Vagina (tissue), 2 donors: ENCODE measurements at regions not wholly inside any gene's neighbourhood (a gene's known extent, or its start where the extent isn't known, plus 50 kb on each side); places are given as distances from the start of the nearest gene placed in this dataset.
"Not testable (repeated sequence)": the region's sequence is repeated elsewhere in the genome, so short reads cannot be mapped to it uniquely, and the experiment has no call there.

ENCODE experiments used
- DNase-seq, 2 donors: peaks; one replicate each; pipeline ENCODE4 v3.0.0-alpha.2; 2017; ENCODE audit errors: extremely low spot score in 2 of 2
- H3K27ac ChIP-seq: fragments of 200-600 bp; sonication (generic); one replicate; pipeline ENCODE4 v1.5.1; 2019
- H3K27me3 ChIP-seq: fragments of 200-600 bp; sonication (generic); one replicate; pipeline ENCODE4 v1.5.1; 2019
- H3K36me3 ChIP-seq, 2 donors: fragments of 200-600 bp; sonication (generic); one replicate each; pipeline ENCODE4 v1.5.1; 2017 to 2019
- H3K4me1 ChIP-seq: fragments of 200-600 bp; sonication (generic); one replicate; pipeline ENCODE4 v1.5.1; 2019
- H3K4me3 ChIP-seq, 2 donors: fragments of 200-600 bp; sonication (generic); 1 replicate in 1 of 2; 2 replicates in 1 of 2; pipeline ENCODE4 v1.5.1; 2016 to 2019
- H3K9me3 ChIP-seq: fragments of 200-600 bp; sonication (generic); one replicate; pipeline ENCODE4 v1.5.1; 2019
- CTCF ChIP-seq, 3 experiments: fragments of 450-650 bp in 2 of 3; fragments of 200-600 bp in 1 of 3; sonication (generic) in 1 of 3; IDR thresholded peaks; one replicate each; pipeline ENCODE4 v1.5.1; 2017 to 2019; ENCODE audit warnings: antibody characterized with exemption in 3 of 3, mild to moderate bottlenecking in 2 of 3, moderate library complexity in 2 of 3
- POLR2A ChIP-seq, 2 donors: fragments of 450-650 bp; IDR thresholded peaks; one replicate each; pipeline ENCODE4 v1.6.1; 2017; ENCODE audit warnings: antibody characterized with exemption in 2 of 2, mild to moderate bottlenecking in 2 of 2, moderate library complexity in 2 of 2
- POLR2AphosphoS5 ChIP-seq, 2 donors: sonication (generic); formaldehyde crosslinking; IDR thresholded peaks; one replicate each; pipeline ENCODE4 v1.9.0; 2017; ENCODE audit warnings: antibody characterized with exemption in 2 of 2, mild to moderate bottlenecking in 2 of 2, low read depth in 1 of 2; ENCODE audit not compliant: insufficient read depth in 1 of 2
- intact Hi-C: fragments of 100-400 bp; cut with DNase I; formaldehyde crosslinking; loops from one replicate; pipeline ENCODE4 v1.15.1; 2023

GRCh38 chr11:98495601-98496000 lies 525.1 kb upstream of the CNTN5 start:
- Histone ChIP-seq H3K4me3 (no peak overlapping the region), H3K4me1 (no peaks in the 10 kb centered on the region), H3K27me3 (no peaks in the 10 kb centered on the region), H3K9me3 (no peaks in the 10 kb centered on the region), H3K27ac (no peak overlapping the region), H3K36me3 (no peaks in the 10 kb centered on the region)
- no peak for DNase-seq
- intact Hi-C loops, result no loop called here
- TF ChIP-seq CTCF (IDR thresholded peaks at IDR 0.05) (no peak), POLR2A (IDR thresholded peaks at IDR 0.05) (no peak), POLR2AphosphoS5 (IDR thresholded peaks at IDR 0.05; ENCODE audit: insufficient read depth in 1 of 2, low read depth in 1 of 2) (no peak)

GRCh38 chr11:98507208-98507607 lies 513.5 kb upstream of the CNTN5 start:
- H3K4me3 ChIP-seq, result no peak overlapping the region
- H3K27ac ChIP-seq, result no peak overlapping the region
- H3K4me1 ChIP-seq, result no peaks in the 10 kb centered on the region
- TF ChIP-seq POLR2A (IDR thresholded peaks at IDR 0.05) (no peak), POLR2AphosphoS5 (IDR thresholded peaks at IDR 0.05; ENCODE audit: insufficient read depth in 1 of 2, low read depth in 1 of 2) (no peak), CTCF (IDR thresholded peaks at IDR 0.05) (no peak)
- DNase-seq, result no peak
- no peaks in the 10 kb centered on the region for H3K36me3 ChIP-seq
- H3K27me3 ChIP-seq, result no peaks in the 10 kb centered on the region
- H3K9me3 ChIP-seq, result no peaks in the 10 kb centered on the region
- intact Hi-C loops, result no loop called here

GRCh38 chr11:98512938-98513337 lies 507.8 kb upstream of the CNTN5 start:
- H3K9me3 ChIP-seq, result no peaks in the 10 kb centered on the region
- H3K4me1 ChIP-seq, result no peaks in the 10 kb centered on the region
- H3K36me3 ChIP-seq, result no peaks in the 10 kb centered on the region
- no peak for TF ChIP-seq POLR2A (IDR thresholded peaks at IDR 0.05)
- no peak for TF ChIP-seq CTCF (IDR thresholded peaks at IDR 0.05)
- TF ChIP-seq POLR2AphosphoS5 (IDR thresholded peaks at IDR 0.05; ENCODE audit: insufficient read depth in 1 of 2, low read depth in 1 of 2), result no peak
- no peak for DNase-seq
- no peaks in the 10 kb centered on the region for H3K27me3 ChIP-seq
- intact Hi-C loops, result no loop called here
- H3K27ac ChIP-seq, result no peak overlapping the region
- H3K4me3 ChIP-seq, result no peak overlapping the region

- intact Hi-C loops, result no loop called here
- H3K4me3 ChIP-seq, result no peak overlapping the region
- no peaks in the 10 kb centered on the region for H3K27me3 ChIP-seq
- no peaks in the 10 kb centered on the region for H3K9me3 ChIP-seq
- no peak for DNase-seq
- H3K36me3 ChIP-seq, result no peaks in the 10 kb centered on the region
- H3K27ac ChIP-seq, result no peak overlapping the region
- no peak for TF ChIP-seq POLR2AphosphoS5 (IDR thresholded peaks at IDR 0.05; ENCODE audit: insufficient read depth in 1 of 2, low read depth in 1 of 2)
- TF ChIP-seq POLR2A (IDR thresholded peaks at IDR 0.05), result no peak
- no peak for TF ChIP-seq CTCF (IDR thresholded peaks at IDR 0.05)
- H3K4me1 ChIP-seq, result no peaks in the 10 kb centered on the region
Observed at GRCh38 chr11:98531576-98531975, 489.2 kb upstream of the CNTN5 start.

GRCh38 chr11:98536023-98536422 lies 484.7 kb upstream of the CNTN5 start:
- Histone ChIP-seq H3K4me1 (no peaks in the 10 kb centered on the region), H3K4me3 (no peak overlapping the region), H3K9me3 (no peaks in the 10 kb centered on the region), H3K27ac (no peak overlapping the region), H3K36me3 (no peaks in the 10 kb centered on the region), H3K27me3 (no peaks in the 10 kb centered on the region)
- no peak for DNase-seq
- intact Hi-C loops, result no loop called here
- TF ChIP-seq POLR2A (IDR thresholded peaks at IDR 0.05), result no peak

- intact Hi-C loops, H3K36me3 ChIP-seq: not testable (repeated sequence)
Observed at GRCh38 chr11:98538358-98538757, 482.4 kb upstream of the CNTN5 start.

More at GRCh38 chr11:98538358-98538757, 482.4 kb upstream of the CNTN5 start:
- H3K27me3 ChIP-seq, H3K27ac ChIP-seq, H3K4me1 ChIP-seq, H3K4me3 ChIP-seq, H3K9me3 ChIP-seq, DNase-seq: not testable (repeated sequence)
